ENCODE measurements at regions not wholly inside any gene's neighbourhood (a gene's known extent, or its start where the extent isn't known, plus 50 kb on each side); places are given as distances from the start of the nearest gene placed in this dataset.

DNA sequence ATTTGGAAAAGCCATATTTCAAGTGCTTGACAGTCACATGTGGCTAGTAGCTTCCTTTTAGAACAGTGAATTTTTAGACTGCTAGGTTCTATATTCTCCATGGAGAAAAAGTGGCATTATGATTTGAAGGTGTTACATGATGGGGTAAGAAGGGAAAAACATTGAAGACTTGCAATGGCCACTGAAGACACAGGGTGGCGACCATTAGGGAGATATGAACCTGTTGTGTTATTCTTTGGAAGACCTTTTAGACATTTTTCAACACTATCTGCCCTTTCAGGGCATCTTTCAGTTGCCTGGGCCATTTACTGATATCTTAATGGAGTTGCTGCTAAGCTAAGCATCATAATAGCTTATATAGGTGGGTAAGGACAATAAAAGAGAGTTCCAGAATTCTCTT lies 1387.2 kb downstream of the SUCLG1 start:
- DNase-seq = no peak
- ATAC-seq (ENCODE audit: insufficient read depth, low FRiP score) = no peak
- Histone ChIP-seq H3K4me3 (no peak overlapping the region), H3K27me3 (ENCODE audit: control insufficient read depth in 3 of 3, insufficient read depth in 3 of 3, low read length in 2 of 3) (no peaks in the 10 kb centered on the region), H3K36me3 (ENCODE audit: control insufficient read depth in 4 of 4, insufficient read depth in 4 of 4, low read length in 4 of 4) (no peaks in the 10 kb centered on the region), H3K4me1 (ENCODE audit: control insufficient read depth in 5 of 5, insufficient read depth in 5 of 5, low read length in 5 of 5) (peaks cover 0 to 3% (median 0%) of the 10 kb centered on the region in 5 donors), H3K9ac (ENCODE audit: insufficient read depth in 1 of 2, low read length in 2 of 2) (no peak overlapping the region), H3K27ac (ENCODE audit: low read depth in 1 of 2, low read length in 1 of 2) (no peak overlapping the region), H3K9me3 (ENCODE audit: control insufficient read depth in 4 of 4, insufficient read depth in 3 of 4, low read length in 3 of 4) (no peaks in the 10 kb centered on the region)
- WGBS, 2 donors = 81 to 89% methylated on average over 1 of the region's 1 CpG
- no peak for TF ChIP-seq CTCF (IDR thresholded peaks at IDR 0.05; ENCODE audit: control extremely low read depth, extremely low read depth)

GRCh38 chr2:83071352-83071751 lies 1387.7 kb downstream of the SUCLG1 start:
- Histone ChIP-seq H3K27me3 (ENCODE audit: control insufficient read depth in 3 of 3, insufficient read depth in 3 of 3, low read length in 2 of 3) (no peaks in the 10 kb centered on the region), H3K4me1 (ENCODE audit: control insufficient read depth in 5 of 5, insufficient read depth in 5 of 5, low read length in 5 of 5) (peaks cover 0 to 3% (median 0%) of the 10 kb centered on the region in 5 donors), H3K9ac (ENCODE audit: insufficient read depth in 1 of 2, low read length in 2 of 2) (no peak overlapping the region), H3K27ac (ENCODE audit: low read depth in 1 of 2, low read length in 1 of 2) (no peak overlapping the region), H3K36me3 (ENCODE audit: control insufficient read depth in 4 of 4, insufficient read depth in 4 of 4, low read length in 4 of 4) (no peaks in the 10 kb centered on the region), H3K9me3 (ENCODE audit: control insufficient read depth in 4 of 4, insufficient read depth in 3 of 4, low read length in 3 of 4) (no peaks in the 10 kb centered on the region), H3K4me3 (no peak overlapping the region)
- ATAC-seq (ENCODE audit: insufficient read depth, low FRiP score) (no peak), DNase-seq (no peak)
- 90% methylated on average over 5 of the region's 5 CpGs for WGBS, 2 donors
- no peak for TF ChIP-seq CTCF (IDR thresholded peaks at IDR 0.05; ENCODE audit: control extremely low read depth, extremely low read depth)

- ATAC-seq (ENCODE audit: insufficient read depth, low FRiP score) (no peak), DNase-seq (peak in 2 of 3 donors; percentile 28 to 50)
Observed at GRCh38 chr2:83069724-83070123, 1389.4 kb downstream of the SUCLG1 start.

More at GRCh38 chr2:83069724-83070123, 1389.4 kb downstream of the SUCLG1 start:
- Histone ChIP-seq H3K27ac (ENCODE audit: low read depth in 1 of 2, low read length in 1 of 2) (no peak overlapping the region), H3K27me3 (ENCODE audit: control insufficient read depth in 3 of 3, insufficient read depth in 3 of 3, low read length in 2 of 3) (no peaks in the 10 kb centered on the region), H3K9me3 (ENCODE audit: control insufficient read depth in 4 of 4, insufficient read depth in 3 of 4, low read length in 3 of 4) (no peaks in the 10 kb centered on the region), H3K4me1 (ENCODE audit: control insufficient read depth in 5 of 5, insufficient read depth in 5 of 5, low read length in 5 of 5) (peaks cover 0 to 3% (median 0%) of the 10 kb centered on the region in 5 donors), H3K36me3 (ENCODE audit: control insufficient read depth in 4 of 4, insufficient read depth in 4 of 4, low read length in 4 of 4) (no peaks in the 10 kb centered on the region), H3K4me3 (no peak overlapping the region), H3K9ac (ENCODE audit: insufficient read depth in 1 of 2, low read length in 2 of 2) (no peak overlapping the region)
- no peak for TF ChIP-seq CTCF (IDR thresholded peaks at IDR 0.05; ENCODE audit: control extremely low read depth, extremely low read depth)
